ENCODE measurements at regions not wholly inside any gene's neighbourhood (a gene's known extent, or its start where the extent isn't known, plus 50 kb on each side); places are given as distances from the start of the nearest gene placed in this dataset.

- DNase-seq (ENCODE audit: low read depth in 4 of 4, low spot score in 2 of 4), result no peak
Observed at GRCh38 chr4:41487868-41488440, 50.0 kb upstream of the LIMCH1 start.
